ENCODE measurements at regions not wholly inside any gene's neighbourhood (a gene's known extent, or its start where the extent isn't known, plus 50 kb on each side); places are given as distances from the start of the nearest gene placed in this dataset.
"Not testable (repeated sequence)": the region's sequence is repeated elsewhere in the genome, so short reads cannot be mapped to it uniquely, and the experiment has no call there.

DNA sequence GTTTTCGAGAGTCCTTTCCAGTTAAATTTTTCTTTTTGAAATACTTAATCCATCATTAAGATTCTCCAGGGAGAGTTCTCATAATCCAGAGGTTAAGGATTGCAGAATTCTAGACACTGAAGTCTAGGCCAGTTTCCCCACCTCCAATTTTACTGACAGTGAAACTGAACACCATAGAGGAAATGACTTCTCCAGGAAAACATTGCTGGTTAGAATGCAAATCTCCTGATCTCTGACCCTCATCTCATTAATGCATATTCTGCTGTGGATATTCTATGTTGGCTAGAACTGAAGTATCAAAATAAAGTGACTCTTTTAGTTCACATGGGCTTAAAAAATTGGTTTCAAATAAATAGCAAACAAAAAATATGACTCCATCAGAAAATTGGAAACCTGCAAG is 105.8 kb upstream of the UGP2 start:
- Histone ChIP-seq H3K9ac (ENCODE audit: low read depth in 1 of 2, low read length in 2 of 2) (no peak overlapping the region), H3K9me3 (ENCODE audit: control insufficient read depth in 2 of 2, low read length in 2 of 2) (no peaks in the 10 kb centered on the region), H3K36me3 (ENCODE audit: control insufficient read depth in 2 of 2, insufficient read depth in 2 of 2, low read length in 2 of 2) (no peaks in the 10 kb centered on the region), H3K27ac (ENCODE audit: low read depth in 2 of 2, low read length in 2 of 2) (no peak overlapping the region), H3K27me3 (ENCODE audit: control insufficient read depth in 2 of 2, insufficient read depth in 2 of 2, low read length in 2 of 2) (no peaks in the 10 kb centered on the region), H3K4me3 (ENCODE audit: low read length in 2 of 2) (no peak overlapping the region), H3K4me1 (ENCODE audit: control insufficient read depth in 2 of 2, insufficient read depth in 2 of 2, low read length in 2 of 2) (no peaks in the 10 kb centered on the region)

DNA sequence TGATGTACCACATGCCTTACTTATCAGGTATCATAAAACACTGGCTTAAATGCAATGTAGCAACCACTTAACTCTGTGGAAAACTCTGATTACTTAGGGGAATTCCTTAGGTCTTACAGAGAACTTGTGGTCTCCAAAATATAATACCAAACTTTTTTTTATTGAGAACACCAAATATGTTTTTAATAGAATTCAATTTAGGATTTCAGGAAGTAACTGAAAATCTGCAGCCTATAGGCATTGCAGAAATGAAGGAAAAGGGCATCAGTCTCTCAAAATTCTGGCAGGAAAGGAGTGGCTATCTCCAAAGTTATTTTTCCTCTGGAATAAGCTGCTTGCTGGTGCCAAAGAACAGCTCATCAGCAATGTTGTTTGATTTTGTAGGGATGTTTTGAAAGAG is 105.3 kb upstream of the UGP2 start:
- Histone ChIP-seq H3K4me1 (ENCODE audit: control insufficient read depth in 2 of 2, insufficient read depth in 2 of 2, low read length in 2 of 2) (no peaks in the 10 kb centered on the region), H3K9ac (ENCODE audit: low read depth in 1 of 2, low read length in 2 of 2) (no peak overlapping the region), H3K4me3 (ENCODE audit: low read length in 2 of 2) (no peak overlapping the region), H3K36me3 (ENCODE audit: control insufficient read depth in 2 of 2, insufficient read depth in 2 of 2, low read length in 2 of 2) (no peaks in the 10 kb centered on the region), H3K27ac (ENCODE audit: low read depth in 2 of 2, low read length in 2 of 2) (no peak overlapping the region), H3K9me3 (ENCODE audit: control insufficient read depth in 2 of 2, low read length in 2 of 2) (no peaks in the 10 kb centered on the region), H3K27me3 (ENCODE audit: control insufficient read depth in 2 of 2, insufficient read depth in 2 of 2, low read length in 2 of 2) (no peaks in the 10 kb centered on the region)

DNA sequence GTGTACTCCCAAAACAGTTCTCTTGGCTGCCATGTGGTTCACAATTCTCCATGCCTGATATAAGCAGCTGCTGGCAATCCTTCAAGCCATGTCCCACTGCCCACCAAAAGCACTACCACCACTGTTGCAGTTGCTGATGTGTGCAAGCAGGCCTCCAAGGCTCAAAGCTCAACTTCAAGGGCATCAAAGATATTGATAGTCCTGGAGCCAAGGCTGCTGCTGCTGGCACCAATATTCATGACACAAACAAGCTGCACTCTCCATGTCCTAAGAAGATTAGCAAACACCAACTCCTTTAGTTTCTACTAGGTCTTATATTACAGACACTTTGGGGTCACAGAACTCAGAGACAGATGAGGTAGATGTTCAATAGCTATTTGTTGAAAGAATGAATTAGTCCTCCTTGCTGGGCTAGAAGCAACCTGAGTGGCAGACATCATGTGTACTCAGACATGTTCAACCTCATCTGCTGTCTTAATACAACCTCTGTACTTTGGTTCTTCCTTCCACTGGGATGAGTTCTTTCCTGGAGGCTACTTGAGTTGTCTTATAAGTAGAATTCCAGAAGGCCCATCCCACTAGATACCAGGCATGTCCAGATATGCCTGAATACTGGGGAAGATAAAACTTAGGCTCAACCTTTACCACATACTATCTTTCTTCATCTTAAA is 104.5 kb upstream of the UGP2 start:
- no peak overlapping the region for H3K9ac ChIP-seq (ENCODE audit: low read depth in 1 of 2, low read length in 2 of 2)
- H3K36me3 ChIP-seq (ENCODE audit: control insufficient read depth in 2 of 2, insufficient read depth in 2 of 2, low read length in 2 of 2) = no peaks in the 10 kb centered on the region
- no peaks in the 10 kb centered on the region for H3K27me3 ChIP-seq (ENCODE audit: control insufficient read depth in 2 of 2, insufficient read depth in 2 of 2, low read length in 2 of 2)
- H3K4me1 ChIP-seq (ENCODE audit: control insufficient read depth in 2 of 2, insufficient read depth in 2 of 2, low read length in 2 of 2) = no peaks in the 10 kb centered on the region
- H3K9me3 ChIP-seq (ENCODE audit: control insufficient read depth in 2 of 2, low read length in 2 of 2) = no peaks in the 10 kb centered on the region
- H3K27ac ChIP-seq (ENCODE audit: low read depth in 2 of 2, low read length in 2 of 2) = no peak overlapping the region
- H3K4me3 ChIP-seq (ENCODE audit: low read length in 2 of 2) = no peak overlapping the region

DNA sequence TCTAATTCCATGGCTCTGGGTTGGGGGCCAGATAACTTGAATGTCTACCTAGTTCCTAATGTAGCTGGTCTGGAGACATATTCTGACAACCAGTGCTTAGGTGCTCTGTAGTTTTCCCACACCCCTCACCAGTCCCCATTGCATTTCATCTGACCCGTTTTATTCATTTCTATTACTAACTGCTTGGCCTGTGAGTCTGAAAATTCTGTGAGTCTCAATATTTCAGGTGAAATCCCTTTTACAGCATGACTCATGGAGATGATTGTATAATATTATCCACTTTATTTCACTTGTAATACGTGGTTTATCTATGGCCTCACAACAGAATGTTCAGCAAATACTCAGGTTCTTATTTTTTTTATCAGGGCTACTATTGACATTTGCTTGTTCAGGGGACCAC is 103.7 kb upstream of the UGP2 start:
- Histone ChIP-seq H3K4me1 (ENCODE audit: control insufficient read depth in 2 of 2, insufficient read depth in 2 of 2, low read length in 2 of 2) (no peaks in the 10 kb centered on the region), H3K27ac (ENCODE audit: low read depth in 2 of 2, low read length in 2 of 2) (no peak overlapping the region), H3K4me3 (ENCODE audit: low read length in 2 of 2) (no peak overlapping the region), H3K27me3 (ENCODE audit: control insufficient read depth in 2 of 2, insufficient read depth in 2 of 2, low read length in 2 of 2) (no peaks in the 10 kb centered on the region), H3K36me3 (ENCODE audit: control insufficient read depth in 2 of 2, insufficient read depth in 2 of 2, low read length in 2 of 2) (no peaks in the 10 kb centered on the region), H3K9me3 (ENCODE audit: control insufficient read depth in 2 of 2, low read length in 2 of 2) (no peaks in the 10 kb centered on the region), H3K9ac (ENCODE audit: low read depth in 1 of 2, low read length in 2 of 2) (no peak overlapping the region)

DNA sequence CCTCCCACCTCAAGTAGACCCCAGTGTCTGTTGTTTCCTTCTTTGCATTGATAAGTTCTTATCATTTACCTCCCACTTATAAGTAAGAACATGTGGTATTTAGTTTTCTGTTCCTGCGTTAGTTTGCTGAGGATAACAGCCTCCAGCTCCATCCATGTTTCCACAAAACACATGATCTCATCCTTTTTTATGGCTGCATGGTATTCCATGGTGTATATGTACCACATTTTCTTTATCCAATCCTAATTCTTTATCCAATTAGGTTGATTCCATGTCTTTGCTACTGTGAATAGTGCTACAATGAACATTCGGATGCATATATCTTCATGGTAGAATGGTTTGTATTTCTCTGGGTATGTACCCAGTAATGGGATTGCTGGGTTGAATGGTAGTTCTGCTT is 102.5 kb upstream of the UGP2 start:
- H3K36me3 ChIP-seq (ENCODE audit: control insufficient read depth in 2 of 2, insufficient read depth in 2 of 2, low read length in 2 of 2); H3K27me3 ChIP-seq (ENCODE audit: control insufficient read depth in 2 of 2, insufficient read depth in 2 of 2, low read length in 2 of 2); H3K9me3 ChIP-seq (ENCODE audit: control insufficient read depth in 2 of 2, low read length in 2 of 2); H3K9ac ChIP-seq (ENCODE audit: low read depth in 1 of 2, low read length in 2 of 2); H3K27ac ChIP-seq (ENCODE audit: low read depth in 2 of 2, low read length in 2 of 2); H3K4me3 ChIP-seq (ENCODE audit: low read length in 2 of 2); H3K4me1 ChIP-seq (ENCODE audit: control insufficient read depth in 2 of 2, insufficient read depth in 2 of 2, low read length in 2 of 2): not testable (repeated sequence)

DNA sequence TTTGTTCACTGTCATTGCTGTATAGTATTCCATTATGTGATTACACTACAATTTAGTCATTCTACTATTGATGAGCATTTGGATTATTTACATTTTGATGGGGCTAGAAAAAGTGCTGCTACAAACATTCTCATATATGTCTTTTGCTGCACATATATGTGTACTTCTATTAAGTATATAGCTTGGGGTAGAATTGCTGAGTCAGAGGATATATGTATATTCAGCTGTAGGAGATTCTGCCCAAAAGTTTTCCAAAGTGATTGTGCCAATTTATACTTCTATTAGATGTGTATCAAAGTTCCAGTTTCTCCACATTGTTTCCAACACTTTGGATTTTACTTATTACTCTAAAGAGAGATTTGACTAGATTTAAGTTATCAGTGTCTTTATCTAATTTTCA is 101.7 kb upstream of the UGP2 start:
- no peaks in the 10 kb centered on the region for H3K36me3 ChIP-seq (ENCODE audit: control insufficient read depth in 2 of 2, insufficient read depth in 2 of 2, low read length in 2 of 2)
- H3K27ac ChIP-seq (ENCODE audit: low read depth in 2 of 2, low read length in 2 of 2) = no peak overlapping the region
- H3K27me3 ChIP-seq (ENCODE audit: control insufficient read depth in 2 of 2, insufficient read depth in 2 of 2, low read length in 2 of 2) = no peaks in the 10 kb centered on the region
- H3K4me1 ChIP-seq (ENCODE audit: control insufficient read depth in 2 of 2, insufficient read depth in 2 of 2, low read length in 2 of 2) = no peaks in the 10 kb centered on the region
- no peak overlapping the region for H3K4me3 ChIP-seq (ENCODE audit: low read length in 2 of 2)
- no peaks in the 10 kb centered on the region for H3K9me3 ChIP-seq (ENCODE audit: control insufficient read depth in 2 of 2, low read length in 2 of 2)
- no peak overlapping the region for H3K9ac ChIP-seq (ENCODE audit: low read depth in 1 of 2, low read length in 2 of 2)

DNA sequence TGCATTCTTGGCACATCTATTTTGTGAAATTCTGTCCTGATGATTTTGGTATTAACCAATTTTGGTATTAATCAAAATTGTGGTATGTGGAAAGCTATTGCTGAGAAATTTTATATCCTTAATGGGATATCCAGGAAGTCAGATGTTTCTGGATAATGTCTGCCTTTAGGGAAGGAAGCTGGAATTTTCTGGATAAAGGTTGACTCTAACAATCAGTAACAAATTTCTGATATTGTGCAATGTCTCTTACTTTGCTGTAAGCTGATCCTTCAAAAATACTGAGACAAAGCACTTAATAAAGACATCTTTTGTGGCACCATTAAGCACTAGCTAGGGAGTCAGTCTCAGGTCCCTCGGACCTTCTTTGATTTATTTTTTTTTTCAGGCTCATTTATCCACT is 100.8 kb upstream of the UGP2 start:
- Histone ChIP-seq H3K36me3 (ENCODE audit: control insufficient read depth in 2 of 2, insufficient read depth in 2 of 2, low read length in 2 of 2) (no peaks in the 10 kb centered on the region), H3K4me1 (ENCODE audit: control insufficient read depth in 2 of 2, insufficient read depth in 2 of 2, low read length in 2 of 2) (no peaks in the 10 kb centered on the region), H3K9ac (ENCODE audit: low read depth in 1 of 2, low read length in 2 of 2) (no peak overlapping the region), H3K9me3 (ENCODE audit: control insufficient read depth in 2 of 2, low read length in 2 of 2) (no peaks in the 10 kb centered on the region), H3K4me3 (ENCODE audit: low read length in 2 of 2) (no peak overlapping the region), H3K27me3 (ENCODE audit: control insufficient read depth in 2 of 2, insufficient read depth in 2 of 2, low read length in 2 of 2) (no peaks in the 10 kb centered on the region), H3K27ac (ENCODE audit: low read depth in 2 of 2, low read length in 2 of 2) (no peak overlapping the region)

DNA sequence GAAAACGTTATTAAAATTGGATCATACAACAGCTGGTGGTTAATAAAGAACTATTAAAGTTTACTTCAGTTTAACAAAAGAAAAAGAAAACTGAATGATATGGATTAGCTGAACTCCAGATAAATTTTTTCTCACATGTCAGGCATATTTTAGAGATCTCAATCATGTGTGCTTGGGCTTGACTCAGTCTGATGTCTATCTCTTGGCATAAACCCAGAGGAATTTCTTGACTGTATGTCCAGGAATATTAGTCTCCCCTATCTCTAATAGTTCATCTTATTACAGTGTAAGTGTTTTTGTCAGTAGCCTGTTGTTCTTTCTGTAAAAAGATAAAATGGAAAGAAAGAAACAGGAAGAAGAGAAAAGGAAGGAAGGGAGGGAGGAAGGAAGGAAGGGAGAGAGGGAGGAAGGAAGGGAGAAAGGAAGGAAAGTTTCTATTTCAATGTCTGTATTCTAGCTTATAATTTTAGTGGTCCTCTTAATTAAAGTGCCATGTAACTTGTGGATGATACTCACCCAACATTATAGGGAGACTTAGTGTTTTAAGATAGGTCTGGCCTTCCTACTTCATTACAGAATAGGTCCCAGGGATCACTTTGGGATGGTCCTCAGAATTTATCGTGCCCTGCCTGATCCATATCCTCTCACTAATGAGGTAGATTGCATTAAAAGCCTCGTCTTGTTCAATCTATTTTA is 99.7 kb upstream of the UGP2 start:
- no peak overlapping the region for H3K9ac ChIP-seq (ENCODE audit: low read depth in 1 of 2, low read length in 2 of 2)
- H3K4me3 ChIP-seq (ENCODE audit: low read length in 2 of 2) = no peak overlapping the region
- no peaks in the 10 kb centered on the region for H3K9me3 ChIP-seq (ENCODE audit: control insufficient read depth in 2 of 2, low read length in 2 of 2)
- H3K36me3 ChIP-seq (ENCODE audit: control insufficient read depth in 2 of 2, insufficient read depth in 2 of 2, low read length in 2 of 2) = no peaks in the 10 kb centered on the region
- H3K27me3 ChIP-seq (ENCODE audit: control insufficient read depth in 2 of 2, insufficient read depth in 2 of 2, low read length in 2 of 2) = no peaks in the 10 kb centered on the region
- H3K27ac ChIP-seq (ENCODE audit: low read depth in 2 of 2, low read length in 2 of 2) = no peak overlapping the region
- H3K4me1 ChIP-seq (ENCODE audit: control insufficient read depth in 2 of 2, insufficient read depth in 2 of 2, low read length in 2 of 2) = no peaks in the 10 kb centered on the region

DNA sequence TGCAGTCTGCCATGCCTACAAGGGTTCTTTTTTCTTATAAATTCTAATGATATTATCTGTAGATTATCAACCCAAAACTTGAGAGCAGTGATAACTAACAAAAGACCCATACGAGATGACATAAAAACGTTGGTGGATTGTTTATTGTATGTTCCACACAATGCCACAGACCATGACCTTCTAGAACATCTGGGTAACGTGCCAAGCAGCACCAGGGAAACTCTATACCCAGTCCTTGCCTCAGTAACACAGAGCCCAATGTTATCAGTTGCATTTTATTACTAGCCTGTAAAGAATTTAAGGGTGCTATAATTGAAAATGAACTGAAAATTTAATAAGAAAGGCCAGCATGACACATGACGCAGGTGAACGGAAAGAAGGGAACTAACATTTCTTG is 99.1 kb upstream of the UGP2 start:
- H3K27me3 ChIP-seq (ENCODE audit: control insufficient read depth in 2 of 2, insufficient read depth in 2 of 2, low read length in 2 of 2) = no peaks in the 10 kb centered on the region
- no peaks in the 10 kb centered on the region for H3K4me1 ChIP-seq (ENCODE audit: control insufficient read depth in 2 of 2, insufficient read depth in 2 of 2, low read length in 2 of 2)
- no peak overlapping the region for H3K27ac ChIP-seq (ENCODE audit: low read depth in 2 of 2, low read length in 2 of 2)
- H3K9me3 ChIP-seq (ENCODE audit: control insufficient read depth in 2 of 2, low read length in 2 of 2) = peaks cover 0 to 2% of the 10 kb centered on the region in 2 donors
- H3K4me3 ChIP-seq (ENCODE audit: low read length in 2 of 2) = no peak overlapping the region
- no peak overlapping the region for H3K9ac ChIP-seq (ENCODE audit: low read depth in 1 of 2, low read length in 2 of 2)
- H3K36me3 ChIP-seq (ENCODE audit: control insufficient read depth in 2 of 2, insufficient read depth in 2 of 2, low read length in 2 of 2) = no peaks in the 10 kb centered on the region

DNA sequence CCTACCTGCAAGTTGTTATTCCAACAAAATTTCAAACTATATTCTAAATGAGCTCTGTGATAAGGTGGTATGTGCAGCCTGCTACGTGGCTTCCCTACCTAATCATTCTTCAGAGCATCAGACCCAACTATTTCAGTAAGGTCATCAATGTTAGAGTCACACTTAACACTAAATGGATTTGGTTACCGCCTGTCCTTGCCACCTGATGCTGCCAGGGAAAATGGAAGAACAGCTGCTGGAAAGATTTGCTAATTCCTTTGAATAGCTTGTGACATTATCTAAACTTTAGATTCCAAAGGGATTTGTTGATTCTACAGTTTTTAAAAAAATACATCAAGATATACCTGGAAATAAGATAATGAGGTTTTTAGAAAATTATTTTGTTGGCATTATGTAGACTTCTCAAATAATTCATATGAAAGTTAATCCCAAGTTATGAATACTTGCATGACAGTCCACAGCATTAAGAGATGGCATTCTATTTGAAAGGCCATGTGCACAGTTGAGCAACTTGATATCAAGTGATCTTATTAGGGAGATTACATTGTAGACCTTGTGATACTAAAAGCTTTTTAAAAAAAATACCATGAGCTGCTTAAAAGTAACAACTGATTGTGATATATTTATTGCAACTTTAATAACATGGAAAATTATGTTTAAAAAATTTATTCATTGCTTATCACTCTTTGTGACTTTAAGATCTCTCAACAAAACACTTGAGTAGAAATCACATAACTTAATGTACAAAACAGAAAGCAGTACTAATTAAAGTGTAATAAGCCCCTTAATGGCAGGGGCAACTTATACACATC is 98.3 kb upstream of the UGP2 start:
- Histone ChIP-seq H3K27me3 (ENCODE audit: control insufficient read depth in 2 of 2, insufficient read depth in 2 of 2, low read length in 2 of 2) (no peaks in the 10 kb centered on the region), H3K27ac (ENCODE audit: low read depth in 2 of 2, low read length in 2 of 2) (no peak overlapping the region), H3K9me3 (ENCODE audit: control insufficient read depth in 2 of 2, low read length in 2 of 2) (peaks cover 0 to 2% of the 10 kb centered on the region in 2 donors), H3K4me3 (ENCODE audit: low read length in 2 of 2) (no peak overlapping the region), H3K4me1 (ENCODE audit: control insufficient read depth in 2 of 2, insufficient read depth in 2 of 2, low read length in 2 of 2) (no peaks in the 10 kb centered on the region), H3K9ac (ENCODE audit: low read depth in 1 of 2, low read length in 2 of 2) (no peak overlapping the region), H3K36me3 (ENCODE audit: control insufficient read depth in 2 of 2, insufficient read depth in 2 of 2, low read length in 2 of 2) (no peaks in the 10 kb centered on the region)
